OCI-LY3 (cell line): ENCODE measurements at regions not wholly inside any gene's neighbourhood (a gene's known extent, or its start where the extent isn't known, plus 50 kb on each side); places are given as distances from the start of the nearest gene placed in this dataset.

Experiments used
- H2AFZ ChIP-seq: fragments of 200-600, 300-600 bp; shearing (Covaris generic); 2 replicates; pipeline ENCODE4 v1.6.0; 2014; ENCODE audit warnings: antibody characterized with exemption, low read depth, low read length
- H3K27ac ChIP-seq: fragments of 200-600, 300-600 bp; sonication (generic); 2 replicates; pipeline ENCODE4 v1.5.1; 2014; ENCODE audit warnings: mild to moderate bottlenecking, low read length, moderate library complexity, mixed read lengths
- H3K27me3 ChIP-seq: fragments of 200-600, 300-600 bp; sonication (generic); 2 replicates; pipeline ENCODE4 v1.6.1; 2014; ENCODE audit warnings: low read depth, low read length, mixed read lengths
- H3K36me3 ChIP-seq: fragments of 200-600, 300-600 bp; sonication (generic); replicated peaks from 2 replicates; pipeline ENCODE3; 2014; ENCODE audit warnings: low read depth, low read length, mixed read lengths
- H3K4me1 ChIP-seq: fragments of 300-600, 200-600 bp; sonication (generic); 2 replicates; pipeline ENCODE4 v1.6.1; 2014; ENCODE audit warnings: low read length, mixed read lengths
- H3K4me2 ChIP-seq: fragments of 200-600, 300-600 bp; sonication (generic); 2 replicates; pipeline ENCODE4 v1.6.1; 2014; ENCODE audit warnings: low read length, mixed read lengths
- H3K4me3 ChIP-seq: fragments of 300-600, 200-600 bp; sonication (generic); 2 replicates; pipeline ENCODE4 v1.5.1; 2014; ENCODE audit warnings: antibody characterized with exemption, mild to moderate bottlenecking, low read length, moderate library complexity
- H3K79me2 ChIP-seq: fragments of 300-600, 200-600 bp; shearing (Covaris generic); 2 replicates; pipeline ENCODE4 v1.6.1; 2014; ENCODE audit warnings: mild to moderate bottlenecking, low read length, mixed read lengths
- H3K9ac ChIP-seq: fragments of 300-600, 200-600 bp; shearing (Covaris generic); 2 replicates; pipeline ENCODE4 v1.6.0; 2014; ENCODE audit warnings: mild to moderate bottlenecking, low read length, moderate library complexity
- H3K9me3 ChIP-seq: fragments of 200-600, 300-600 bp; shearing (Covaris generic); 2 replicates; pipeline ENCODE4 v1.6.1; 2014; ENCODE audit warnings: low read length, mixed read lengths; ENCODE audit not compliant: insufficient read depth
- H4K20me1 ChIP-seq: fragments of 200-600, 300-600 bp; sonication (generic); 2 replicates; pipeline ENCODE4 v1.6.1; 2016; ENCODE audit warnings: low read length, mixed read lengths; ENCODE audit not compliant: insufficient read depth
- CTCF ChIP-seq: fragments of 200-600, 300-600 bp; sonication (generic); IDR thresholded peaks from 2 replicates; pipeline ENCODE4 v1.5.1; 2014; ENCODE audit warnings: antibody characterized with exemption, low read length, low read depth
- EZH2phosphoT487 ChIP-seq: fragments of 200-600 bp; shearing (Covaris generic); IDR thresholded peaks from 2 replicates; pipeline ENCODE4 v1.6.1; 2018; ENCODE audit warnings: antibody characterized with exemption, mixed run types, low read depth

GRCh38 chr3:18057471-18058091 lies 315.1 kb upstream of the TBC1D5 start:
- Histone ChIP-seq H4K20me1 (no peaks in the 10 kb centered on the region), H3K4me2 (no peak overlapping the region), H3K4me1 (no peaks in the 10 kb centered on the region), H3K9me3 (no peaks in the 10 kb centered on the region), H3K27ac (no peak overlapping the region), H3K27me3 (no peaks in the 10 kb centered on the region), H3K4me3 (no peak overlapping the region), H3K9ac (no peak overlapping the region), H3K79me2 (no peaks in the 10 kb centered on the region), H2AFZ (no peak overlapping the region), H3K36me3 (no peaks in the 10 kb centered on the region)
- no peak for TF ChIP-seq EZH2phosphoT487
- TF ChIP-seq CTCF, result no peak

- no peak overlapping the region for H2AFZ ChIP-seq
- H3K4me1 ChIP-seq, result no peaks in the 10 kb centered on the region
- no peaks in the 10 kb centered on the region for H3K9me3 ChIP-seq
- H3K27me3 ChIP-seq, result 0 out of 2 replicates have a peak, but pooled peaks cover 1% of the 10 kb centered on the region
- H3K4me3 ChIP-seq, result no peak overlapping the region
- no peak overlapping the region for H3K9ac ChIP-seq
- H3K79me2 ChIP-seq, result no peaks in the 10 kb centered on the region
- no peak overlapping the region for H3K27ac ChIP-seq
- H3K36me3 ChIP-seq, result no peaks in the 10 kb centered on the region
- no peaks in the 10 kb centered on the region for H4K20me1 ChIP-seq
- H3K4me2 ChIP-seq, result no peak overlapping the region
- TF ChIP-seq EZH2phosphoT487 (no peak), CTCF (no peak)
These were observed 312.2 kb upstream of the TBC1D5 start for GRCh38 chr3:18054625-18055024.

- Histone ChIP-seq H3K27me3 (0 out of 2 replicates have a peak, but pooled peaks cover 6% of the 10 kb centered on the region), H3K27ac (no peak overlapping the region)
- TF ChIP-seq EZH2phosphoT487 (no peak), CTCF (no peak)
These were observed 308.9 kb upstream of the TBC1D5 start for GRCh38 chr3:18051306-18051705.

GRCh38 chr3:18049096-18049495 lies 306.7 kb upstream of the TBC1D5 start:
- Histone ChIP-seq H3K27ac (no peak overlapping the region), H3K27me3 (0 out of 2 replicates have a peak, but pooled peaks cover 6% of the 10 kb centered on the region), H4K20me1 (no peaks in the 10 kb centered on the region), H3K4me3 (no peak overlapping the region), H3K79me2 (no peaks in the 10 kb centered on the region), H3K4me2 (no peak overlapping the region), H3K9ac (no peak overlapping the region), H3K36me3 (no peaks in the 10 kb centered on the region), H3K9me3 (no peaks in the 10 kb centered on the region), H3K4me1 (no peaks in the 10 kb centered on the region), H2AFZ (no peak overlapping the region)
- TF ChIP-seq CTCF (no peak), EZH2phosphoT487 (no peak)

More at GRCh38 chr3:18051306-18051705, 308.9 kb upstream of the TBC1D5 start:
- Histone ChIP-seq H3K4me1 (no peaks in the 10 kb centered on the region), H3K4me2 (no peak overlapping the region), H3K9ac (no peak overlapping the region), H3K36me3 (no peaks in the 10 kb centered on the region), H2AFZ (no peak overlapping the region), H3K9me3 (no peaks in the 10 kb centered on the region), H3K79me2 (no peaks in the 10 kb centered on the region), H3K4me3 (no peak overlapping the region), H4K20me1 (no peaks in the 10 kb centered on the region)
